ENCODE measurements at regions not wholly inside any gene's neighbourhood (a gene's known extent, or its start where the extent isn't known, plus 50 kb on each side); places are given as distances from the start of the nearest gene placed in this dataset.

GRCh38 chr11:115067471-115067870 lies 389.1 kb downstream of the NXPE2 start:
- H3K4me3 ChIP-seq (ENCODE audit: low read depth, low read length) = no peak overlapping the region
- H3K27me3 ChIP-seq (ENCODE audit: insufficient read depth, low read depth, severe bottlenecking) = no peaks in the 10 kb centered on the region
- H3K27ac ChIP-seq = no peak overlapping the region
- DNase-seq = no peak
- H3K36me3 ChIP-seq = no peaks in the 10 kb centered on the region
- no peaks in the 10 kb centered on the region for H3K9me3 ChIP-seq (ENCODE audit: severe bottlenecking)
- no peak for TF ChIP-seq CTCF (IDR thresholded peaks at IDR 0.05; ENCODE audit: low read depth, low read length)

- TF ChIP-seq CTCF (IDR thresholded peaks at IDR 0.05; ENCODE audit: low read depth, low read length) = no peak
- DNase-seq = no peak
- no peak overlapping the region for H3K27ac ChIP-seq
- H3K4me3 ChIP-seq (ENCODE audit: low read depth, low read length) = no peak overlapping the region
- no peaks in the 10 kb centered on the region for H3K36me3 ChIP-seq
- no peaks in the 10 kb centered on the region for H3K9me3 ChIP-seq (ENCODE audit: severe bottlenecking)
- H3K27me3 ChIP-seq (ENCODE audit: insufficient read depth, low read depth, severe bottlenecking) = no peaks in the 10 kb centered on the region
Observed at GRCh38 chr11:115067900-115068530, 389.7 kb downstream of the NXPE2 start.

- Histone ChIP-seq H3K36me3 (no peaks in the 10 kb centered on the region), H3K9me3 (ENCODE audit: severe bottlenecking) (no peaks in the 10 kb centered on the region), H3K27ac (no peak overlapping the region), H3K27me3 (ENCODE audit: insufficient read depth, low read depth, severe bottlenecking) (no peaks in the 10 kb centered on the region), H3K4me3 (ENCODE audit: low read depth, low read length) (no peak overlapping the region)
- no peak for DNase-seq
- no peak for TF ChIP-seq CTCF (IDR thresholded peaks at IDR 0.05; ENCODE audit: low read depth, low read length)
Observed at GRCh38 chr11:115069599-115069998, 391.3 kb downstream of the NXPE2 start.

- no peaks in the 10 kb centered on the region for H3K9me3 ChIP-seq (ENCODE audit: severe bottlenecking)
- no peak overlapping the region for H3K27ac ChIP-seq
- TF ChIP-seq CTCF (IDR thresholded peaks at IDR 0.05; ENCODE audit: low read depth, low read length) = no peak
- no peaks in the 10 kb centered on the region for H3K36me3 ChIP-seq
- no peaks in the 10 kb centered on the region for H3K27me3 ChIP-seq (ENCODE audit: insufficient read depth, low read depth, severe bottlenecking)
- no peak overlapping the region for H3K4me3 ChIP-seq (ENCODE audit: low read depth, low read length)
- DNase-seq = no peak
Observed at GRCh38 chr11:115075356-115075755, 397.0 kb downstream of the NXPE2 start.

GRCh38 chr11:115077740-115078139 lies 399.4 kb downstream of the NXPE2 start:
- Histone ChIP-seq H3K4me3 (ENCODE audit: low read depth, low read length) (no peak overlapping the region), H3K9me3 (ENCODE audit: severe bottlenecking) (no peaks in the 10 kb centered on the region), H3K36me3 (no peaks in the 10 kb centered on the region), H3K27ac (no peak overlapping the region), H3K27me3 (ENCODE audit: insufficient read depth, low read depth, severe bottlenecking) (no peaks in the 10 kb centered on the region)
- TF ChIP-seq CTCF (IDR thresholded peaks at IDR 0.05; ENCODE audit: low read depth, low read length) = no peak
- no peak for DNase-seq

Measured in WERI-Rb-1 (cell line).